K562 (cell line): ENCODE measurements at regions not wholly inside any gene's neighbourhood (a gene's known extent, or its start where the extent isn't known, plus 50 kb on each side); places are given as distances from the start of the nearest gene placed in this dataset.

ENCODE experiments used
- MYNN ChIP-seq, 2 experiments: sonication (generic); formaldehyde crosslinking in 1 of 2; IDR thresholded peaks; 2 replicates each; pipeline versions ENCODE4 v1.5.0 to v1.6.1; 2016 to 2020; ENCODE audit warnings: antibody characterized with exemption in 1 of 2, missing genetic modification reagents in 1 of 2
- NR2C2 ChIP-seq, 2 experiments: fragments of 200-800 bp in 1 of 2; sonication (Bioruptor generic) in 1 of 2; sonication (generic) in 1 of 2; formaldehyde crosslinking in 1 of 2; IDR thresholded peaks; 2 replicates each; pipeline versions ENCODE4 v1.6.1 to v1.8.0; 2016 to 2022; ENCODE audit warnings: mild to moderate bottlenecking in 1 of 2, missing compliant biosample characterization in 1 of 2, missing genetic modification characterization in 1 of 2, missing genetic modification reagents in 1 of 2
- PCBP1 ChIP-seq: fragments of 200-400 bp; formaldehyde crosslinking; IDR thresholded peaks from 2 replicates; pipeline ENCODE4 v1.6.1; 2018; ENCODE audit warnings: mild to moderate bottlenecking, low read depth, low read length; ENCODE audit not compliant: poor library complexity, severe bottlenecking
- TAF1 ChIP-seq: IDR thresholded peaks from 2 replicates; pipeline ENCODE4 v1.6.1; 2011; ENCODE audit warnings: mild to moderate bottlenecking, low read length, moderate library complexity; ENCODE audit not compliant: insufficient read depth, control insufficient read depth, severe bottlenecking; ENCODE audit errors: extremely low read depth
- ZFP1 ChIP-seq: fragments of 450-650 bp; formaldehyde crosslinking; IDR thresholded peaks from 2 replicates; pipeline ENCODE4 v1.4.0; 2020; ENCODE audit warnings: mild to moderate bottlenecking, mixed read lengths
- TF ChIP-seq, protein P1 (sequence below), 2 experiments: fragments of 450-650 bp; IDR thresholded peaks; 2 replicates each; pipeline ENCODE4 v1.6.1; 2016; ENCODE audit warnings: mild to moderate bottlenecking in 2 of 2, borderline replicate concordance in 1 of 2, low read depth in 1 of 2, moderate library complexity in 1 of 2
- TF ChIP-seq, protein P2 (sequence below): sonication (generic); formaldehyde crosslinking; IDR thresholded peaks from 2 replicates; pipeline ENCODE4 v1.9.0; 2022; ENCODE audit warnings: mild to moderate bottlenecking, missing genetic modification reagents
- TF ChIP-seq, protein P3 (sequence below): sonication (generic); formaldehyde crosslinking; IDR thresholded peaks from 2 replicates; pipeline ENCODE4 v1.8.0; 2023; ENCODE audit warnings: mild to moderate bottlenecking, missing genetic modification reagents
- TF ChIP-seq, protein P4 (sequence below): fragments of 450-650 bp; IDR thresholded peaks from 2 replicates; pipeline ENCODE4 v1.6.1; 2016; ENCODE audit warnings: borderline replicate concordance

DNA sequence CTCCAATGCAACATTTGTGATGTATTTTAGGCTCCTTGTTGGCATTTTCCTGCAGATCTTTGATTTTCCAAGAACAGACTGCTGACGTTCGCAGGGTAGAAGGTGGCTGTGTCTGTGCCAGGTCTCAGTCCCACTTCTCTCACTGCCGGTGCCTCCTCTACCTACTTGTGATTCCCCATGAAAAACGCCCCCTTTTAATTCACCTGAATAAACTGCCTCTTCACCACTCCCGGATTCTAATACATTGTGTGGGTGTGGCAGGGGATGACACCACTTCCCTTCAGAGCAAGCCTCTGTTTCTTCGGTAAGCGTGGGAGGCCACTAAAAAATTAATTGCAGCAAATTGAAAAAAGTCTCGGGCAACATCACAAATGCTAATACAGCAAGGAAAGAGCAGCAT is 96.1 kb upstream of the FAM9B start (continued):
- TF ChIP-seq, protein P1, sequence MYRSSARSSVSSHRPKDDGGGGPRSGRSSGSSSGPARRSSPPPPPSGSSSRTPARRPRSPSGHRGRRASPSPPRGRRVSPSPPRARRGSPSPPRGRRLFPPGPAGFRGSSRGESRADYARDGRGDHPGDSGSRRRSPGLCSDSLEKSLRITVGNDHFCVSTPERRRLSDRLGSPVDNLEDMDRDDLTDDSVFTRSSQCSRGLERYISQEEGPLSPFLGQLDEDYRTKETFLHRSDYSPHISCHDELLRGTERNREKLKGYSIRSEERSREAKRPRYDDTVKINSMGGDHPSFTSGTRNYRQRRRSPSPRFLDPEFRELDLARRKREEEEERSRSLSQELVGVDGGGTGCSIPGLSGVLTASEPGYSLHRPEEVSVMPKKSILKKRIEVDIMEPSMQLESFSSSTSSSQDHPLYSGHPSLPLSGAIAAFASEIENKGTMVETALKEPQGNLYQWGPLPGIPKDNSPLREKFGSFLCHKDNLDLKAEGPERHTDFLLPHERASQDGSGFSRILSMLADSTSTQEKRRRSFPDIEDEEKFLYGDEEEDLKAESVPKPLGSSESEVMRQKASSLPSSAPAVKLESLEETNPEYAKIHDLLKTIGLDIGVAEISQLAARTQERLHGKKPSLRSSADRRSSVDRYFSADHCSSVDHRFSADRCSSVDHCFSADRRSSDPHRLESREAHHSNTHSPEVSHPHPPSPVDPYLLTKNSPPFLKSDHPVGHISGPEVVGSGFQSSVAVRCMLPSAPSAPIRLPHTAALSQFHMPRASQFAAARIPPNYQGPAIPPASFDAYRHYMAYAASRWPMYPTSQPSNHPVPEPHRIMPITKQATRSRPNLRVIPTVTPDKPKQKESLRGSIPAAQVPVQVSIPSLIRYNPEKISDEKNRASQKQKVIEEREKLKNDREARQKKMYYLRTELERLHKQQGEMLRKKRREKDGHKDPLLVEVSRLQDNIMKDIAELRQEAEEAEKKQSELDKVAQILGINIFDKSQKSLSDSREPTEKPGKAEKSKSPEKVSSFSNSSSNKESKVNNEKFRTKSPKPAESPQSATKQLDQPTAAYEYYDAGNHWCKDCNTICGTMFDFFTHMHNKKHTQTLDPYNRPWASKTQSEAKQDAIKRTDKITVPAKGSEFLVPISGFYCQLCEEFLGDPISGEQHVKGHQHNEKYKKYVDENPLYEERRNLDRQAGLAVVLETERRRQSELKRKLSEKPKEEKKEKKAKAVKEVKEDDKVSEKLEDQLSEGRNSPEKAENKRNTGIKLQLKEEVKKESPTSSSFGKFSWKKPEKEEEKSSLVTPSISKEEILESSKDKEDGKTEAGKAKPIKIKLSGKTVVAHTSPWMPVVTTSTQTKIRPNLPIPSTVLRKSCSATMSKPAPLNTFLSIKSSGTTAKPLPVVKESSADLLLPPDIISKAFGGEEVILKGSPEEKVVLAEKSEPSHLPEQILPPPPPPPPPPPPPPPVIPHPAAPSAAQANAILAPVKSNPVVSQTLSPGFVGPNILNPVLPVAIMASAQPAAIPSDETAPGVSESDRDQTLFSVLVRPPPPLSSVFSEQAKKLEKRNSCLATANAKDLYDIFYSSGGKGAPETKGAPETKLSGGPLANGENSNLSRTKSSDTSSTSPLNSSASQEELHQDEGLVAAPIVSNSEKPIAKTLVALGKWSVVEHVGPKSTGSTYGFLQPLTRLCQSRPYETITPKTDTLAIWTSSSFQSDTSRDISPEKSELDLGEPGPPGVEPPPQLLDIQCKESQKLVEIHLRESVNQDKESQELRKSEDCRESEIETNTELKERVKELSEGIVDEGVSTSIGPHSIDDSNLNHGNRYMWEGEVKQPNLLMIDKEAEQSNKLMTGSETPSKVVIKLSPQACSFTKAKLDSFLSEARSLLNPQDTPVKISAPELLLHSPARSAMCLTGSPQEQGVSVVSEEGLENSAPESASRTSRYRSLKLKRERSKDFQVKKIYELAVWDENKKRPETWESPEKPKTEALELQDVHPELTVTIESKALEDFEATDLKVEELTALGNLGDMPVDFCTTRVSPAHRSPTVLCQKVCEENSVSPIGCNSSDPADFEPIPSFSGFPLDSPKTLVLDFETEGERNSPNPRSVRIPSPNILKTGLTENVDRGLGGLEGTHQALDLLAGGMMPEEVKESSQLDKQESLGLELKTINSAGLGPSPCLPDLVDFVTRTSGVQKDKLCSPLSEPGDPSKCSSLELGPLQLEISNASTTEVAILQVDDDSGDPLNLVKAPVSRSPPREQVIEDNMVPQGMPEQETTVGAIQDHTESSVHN (IDR thresholded peaks at IDR 0.05; ENCODE audit: borderline replicate concordance in 1 of 2, low read depth in 1 of 2), result no peak
- TF ChIP-seq TAF1, result no peak
- TF ChIP-seq, protein P2, sequence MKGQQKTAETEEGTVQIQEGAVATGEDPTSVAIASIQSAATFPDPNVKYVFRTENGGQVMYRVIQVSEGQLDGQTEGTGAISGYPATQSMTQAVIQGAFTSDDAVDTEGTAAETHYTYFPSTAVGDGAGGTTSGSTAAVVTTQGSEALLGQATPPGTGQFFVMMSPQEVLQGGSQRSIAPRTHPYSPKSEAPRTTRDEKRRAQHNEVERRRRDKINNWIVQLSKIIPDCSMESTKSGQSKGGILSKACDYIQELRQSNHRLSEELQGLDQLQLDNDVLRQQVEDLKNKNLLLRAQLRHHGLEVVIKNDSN (CRISPR knock-in tag), result no peak
- TF ChIP-seq PCBP1, result no peak
- TF ChIP-seq ZFP1, result no peak
- TF ChIP-seq, protein P3, sequence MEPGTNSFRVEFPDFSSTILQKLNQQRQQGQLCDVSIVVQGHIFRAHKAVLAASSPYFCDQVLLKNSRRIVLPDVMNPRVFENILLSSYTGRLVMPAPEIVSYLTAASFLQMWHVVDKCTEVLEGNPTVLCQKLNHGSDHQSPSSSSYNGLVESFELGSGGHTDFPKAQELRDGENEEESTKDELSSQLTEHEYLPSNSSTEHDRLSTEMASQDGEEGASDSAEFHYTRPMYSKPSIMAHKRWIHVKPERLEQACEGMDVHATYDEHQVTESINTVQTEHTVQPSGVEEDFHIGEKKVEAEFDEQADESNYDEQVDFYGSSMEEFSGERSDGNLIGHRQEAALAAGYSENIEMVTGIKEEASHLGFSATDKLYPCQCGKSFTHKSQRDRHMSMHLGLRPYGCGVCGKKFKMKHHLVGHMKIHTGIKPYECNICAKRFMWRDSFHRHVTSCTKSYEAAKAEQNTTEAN (CRISPR knock-in tag), result no peak
- no peak for TF ChIP-seq MYNN (IDR thresholded peaks at IDR 0.05)
- no peak for TF ChIP-seq MYNN (CRISPR knock-in tag; IDR thresholded peaks at IDR 0.05)
- TF ChIP-seq, protein P4, sequence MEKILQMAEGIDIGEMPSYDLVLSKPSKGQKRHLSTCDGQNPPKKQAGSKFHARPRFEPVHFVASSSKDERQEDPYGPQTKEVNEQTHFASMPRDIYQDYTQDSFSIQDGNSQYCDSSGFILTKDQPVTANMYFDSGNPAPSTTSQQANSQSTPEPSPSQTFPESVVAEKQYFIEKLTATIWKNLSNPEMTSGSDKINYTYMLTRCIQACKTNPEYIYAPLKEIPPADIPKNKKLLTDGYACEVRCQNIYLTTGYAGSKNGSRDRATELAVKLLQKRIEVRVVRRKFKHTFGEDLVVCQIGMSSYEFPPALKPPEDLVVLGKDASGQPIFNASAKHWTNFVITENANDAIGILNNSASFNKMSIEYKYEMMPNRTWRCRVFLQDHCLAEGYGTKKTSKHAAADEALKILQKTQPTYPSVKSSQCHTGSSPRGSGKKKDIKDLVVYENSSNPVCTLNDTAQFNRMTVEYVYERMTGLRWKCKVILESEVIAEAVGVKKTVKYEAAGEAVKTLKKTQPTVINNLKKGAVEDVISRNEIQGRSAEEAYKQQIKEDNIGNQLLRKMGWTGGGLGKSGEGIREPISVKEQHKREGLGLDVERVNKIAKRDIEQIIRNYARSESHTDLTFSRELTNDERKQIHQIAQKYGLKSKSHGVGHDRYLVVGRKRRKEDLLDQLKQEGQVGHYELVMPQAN, result no peak
- no peak for TF ChIP-seq NR2C2 (CRISPR knock-in tag; IDR thresholded peaks at IDR 0.05)
- no peak for TF ChIP-seq NR2C2 (tag; IDR thresholded peaks at IDR 0.05)
